ENCODE measurements at regions not wholly inside any gene's neighbourhood (a gene's known extent, or its start where the extent isn't known, plus 50 kb on each side); places are given as distances from the start of the nearest gene placed in this dataset.

DNA sequence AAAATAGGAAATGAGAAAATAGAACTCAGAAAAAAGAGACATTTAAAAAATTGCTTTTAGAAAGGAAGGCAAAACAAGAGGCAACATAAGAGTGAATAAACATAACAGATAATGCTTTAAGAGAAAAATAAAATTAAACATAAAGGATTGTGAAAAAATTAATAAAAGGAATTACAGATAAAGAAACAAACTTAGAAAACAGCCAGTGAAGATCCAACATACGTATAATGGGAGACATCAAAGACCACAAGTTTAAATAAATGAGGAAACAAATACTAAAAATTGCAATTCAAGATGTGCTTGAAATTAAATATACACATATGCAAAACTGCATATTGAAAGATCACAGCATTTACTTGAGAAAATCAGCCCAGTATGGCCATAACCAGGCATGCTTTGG, 448.9 kb downstream of the NBAS start (continued):
- TF ChIP-seq, protein P1, sequence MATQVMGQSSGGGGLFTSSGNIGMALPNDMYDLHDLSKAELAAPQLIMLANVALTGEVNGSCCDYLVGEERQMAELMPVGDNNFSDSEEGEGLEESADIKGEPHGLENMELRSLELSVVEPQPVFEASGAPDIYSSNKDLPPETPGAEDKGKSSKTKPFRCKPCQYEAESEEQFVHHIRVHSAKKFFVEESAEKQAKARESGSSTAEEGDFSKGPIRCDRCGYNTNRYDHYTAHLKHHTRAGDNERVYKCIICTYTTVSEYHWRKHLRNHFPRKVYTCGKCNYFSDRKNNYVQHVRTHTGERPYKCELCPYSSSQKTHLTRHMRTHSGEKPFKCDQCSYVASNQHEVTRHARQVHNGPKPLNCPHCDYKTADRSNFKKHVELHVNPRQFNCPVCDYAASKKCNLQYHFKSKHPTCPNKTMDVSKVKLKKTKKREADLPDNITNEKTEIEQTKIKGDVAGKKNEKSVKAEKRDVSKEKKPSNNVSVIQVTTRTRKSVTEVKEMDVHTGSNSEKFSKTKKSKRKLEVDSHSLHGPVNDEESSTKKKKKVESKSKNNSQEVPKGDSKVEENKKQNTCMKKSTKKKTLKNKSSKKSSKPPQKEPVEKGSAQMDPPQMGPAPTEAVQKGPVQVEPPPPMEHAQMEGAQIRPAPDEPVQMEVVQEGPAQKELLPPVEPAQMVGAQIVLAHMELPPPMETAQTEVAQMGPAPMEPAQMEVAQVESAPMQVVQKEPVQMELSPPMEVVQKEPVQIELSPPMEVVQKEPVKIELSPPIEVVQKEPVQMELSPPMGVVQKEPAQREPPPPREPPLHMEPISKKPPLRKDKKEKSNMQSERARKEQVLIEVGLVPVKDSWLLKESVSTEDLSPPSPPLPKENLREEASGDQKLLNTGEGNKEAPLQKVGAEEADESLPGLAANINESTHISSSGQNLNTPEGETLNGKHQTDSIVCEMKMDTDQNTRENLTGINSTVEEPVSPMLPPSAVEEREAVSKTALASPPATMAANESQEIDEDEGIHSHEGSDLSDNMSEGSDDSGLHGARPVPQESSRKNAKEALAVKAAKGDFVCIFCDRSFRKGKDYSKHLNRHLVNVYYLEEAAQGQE (IDR thresholded peaks at IDR 0.05), result no peak
- no peak for TF ChIP-seq NR2F2 (IDR thresholded peaks at IDR 0.05)
- no peak for TF ChIP-seq EGR1 (IDR thresholded peaks at IDR 0.05; ENCODE audit: low read depth in 2 of 2)
- no peak for TF ChIP-seq SP1 (IDR thresholded peaks at IDR 0.05)
- no peak for TF ChIP-seq JUND (IDR thresholded peaks at IDR 0.05)
- no peak for TF ChIP-seq RAD21 (IDR thresholded peaks at IDR 0.05)

DNA sequence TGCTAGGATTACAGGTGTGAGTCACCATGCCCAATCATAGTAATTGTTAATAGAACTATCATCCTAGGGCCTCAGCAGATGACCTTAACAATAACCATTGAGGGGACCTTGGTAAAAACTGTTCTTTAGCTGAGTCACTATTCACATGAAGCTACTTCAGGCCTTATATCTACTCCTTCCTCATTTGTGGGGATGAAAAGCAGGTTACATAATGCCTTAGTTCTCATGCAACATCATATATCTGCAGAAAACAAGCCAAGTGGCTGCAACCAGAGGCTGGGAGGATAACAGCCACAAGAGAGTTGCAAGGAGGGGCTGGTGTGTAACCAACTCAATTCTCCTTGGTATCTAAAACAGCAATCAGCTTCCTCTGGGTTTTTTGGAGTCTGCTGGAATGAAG, 445.4 kb downstream of the NBAS start:
- no peak for TF ChIP-seq FOXA1 (IDR thresholded peaks at IDR 0.05)
- no peak for TF ChIP-seq JUND (IDR thresholded peaks at IDR 0.05)
- TF ChIP-seq YY1 (IDR thresholded peaks at IDR 0.05), result no peak
- no peak for TF ChIP-seq RXRA (IDR thresholded peaks at IDR 0.05)
- TF ChIP-seq EGR1 (IDR thresholded peaks at IDR 0.05; ENCODE audit: low read depth in 2 of 2), result no peak
- TF ChIP-seq, protein P1 (IDR thresholded peaks at IDR 0.05), result no peak
- TF ChIP-seq GABPA (IDR thresholded peaks at IDR 0.05 in 1 of 2, conservative IDR thresholded peaks at IDR 0.05 in 1 of 2), result no peak
- no peak for TF ChIP-seq FOXA2 (IDR thresholded peaks at IDR 0.05)
- no peak for TF ChIP-seq HNF4G (IDR thresholded peaks at IDR 0.05)
- no peak for TF ChIP-seq RAD21 (IDR thresholded peaks at IDR 0.05)
- no peak for TF ChIP-seq TAF1 (conservative IDR thresholded peaks at IDR 0.05)
- TF ChIP-seq, protein P2, sequence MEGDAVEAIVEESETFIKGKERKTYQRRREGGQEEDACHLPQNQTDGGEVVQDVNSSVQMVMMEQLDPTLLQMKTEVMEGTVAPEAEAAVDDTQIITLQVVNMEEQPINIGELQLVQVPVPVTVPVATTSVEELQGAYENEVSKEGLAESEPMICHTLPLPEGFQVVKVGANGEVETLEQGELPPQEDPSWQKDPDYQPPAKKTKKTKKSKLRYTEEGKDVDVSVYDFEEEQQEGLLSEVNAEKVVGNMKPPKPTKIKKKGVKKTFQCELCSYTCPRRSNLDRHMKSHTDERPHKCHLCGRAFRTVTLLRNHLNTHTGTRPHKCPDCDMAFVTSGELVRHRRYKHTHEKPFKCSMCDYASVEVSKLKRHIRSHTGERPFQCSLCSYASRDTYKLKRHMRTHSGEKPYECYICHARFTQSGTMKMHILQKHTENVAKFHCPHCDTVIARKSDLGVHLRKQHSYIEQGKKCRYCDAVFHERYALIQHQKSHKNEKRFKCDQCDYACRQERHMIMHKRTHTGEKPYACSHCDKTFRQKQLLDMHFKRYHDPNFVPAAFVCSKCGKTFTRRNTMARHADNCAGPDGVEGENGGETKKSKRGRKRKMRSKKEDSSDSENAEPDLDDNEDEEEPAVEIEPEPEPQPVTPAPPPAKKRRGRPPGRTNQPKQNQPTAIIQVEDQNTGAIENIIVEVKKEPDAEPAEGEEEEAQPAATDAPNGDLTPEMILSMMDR (IDR thresholded peaks at IDR 0.05; ENCODE audit: low read depth, low read length, missing input control), result no peak
- TF ChIP-seq, protein P3, sequence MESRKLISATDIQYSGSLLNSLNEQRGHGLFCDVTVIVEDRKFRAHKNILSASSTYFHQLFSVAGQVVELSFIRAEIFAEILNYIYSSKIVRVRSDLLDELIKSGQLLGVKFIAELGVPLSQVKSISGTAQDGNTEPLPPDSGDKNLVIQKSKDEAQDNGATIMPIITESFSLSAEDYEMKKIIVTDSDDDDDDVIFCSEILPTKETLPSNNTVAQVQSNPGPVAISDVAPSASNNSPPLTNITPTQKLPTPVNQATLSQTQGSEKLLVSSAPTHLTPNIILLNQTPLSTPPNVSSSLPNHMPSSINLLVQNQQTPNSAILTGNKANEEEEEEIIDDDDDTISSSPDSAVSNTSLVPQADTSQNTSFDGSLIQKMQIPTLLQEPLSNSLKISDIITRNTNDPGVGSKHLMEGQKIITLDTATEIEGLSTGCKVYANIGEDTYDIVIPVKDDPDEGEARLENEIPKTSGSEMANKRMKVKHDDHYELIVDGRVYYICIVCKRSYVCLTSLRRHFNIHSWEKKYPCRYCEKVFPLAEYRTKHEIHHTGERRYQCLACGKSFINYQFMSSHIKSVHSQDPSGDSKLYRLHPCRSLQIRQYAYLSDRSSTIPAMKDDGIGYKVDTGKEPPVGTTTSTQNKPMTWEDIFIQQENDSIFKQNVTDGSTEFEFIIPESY (IDR thresholded peaks at IDR 0.05), result no peak
- TF ChIP-seq, protein P4, sequence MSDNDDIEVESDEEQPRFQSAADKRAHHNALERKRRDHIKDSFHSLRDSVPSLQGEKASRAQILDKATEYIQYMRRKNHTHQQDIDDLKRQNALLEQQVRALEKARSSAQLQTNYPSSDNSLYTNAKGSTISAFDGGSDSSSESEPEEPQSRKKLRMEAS (IDR thresholded peaks at IDR 0.05), result no peak
- no peak for TF ChIP-seq SP1 (IDR thresholded peaks at IDR 0.05)
- TF ChIP-seq NR2F2 (IDR thresholded peaks at IDR 0.05), result no peak
- H3K27ac ChIP-seq (ENCODE audit: low read depth in 1 of 2, low read length in 2 of 2), result no peak overlapping the region
- no peaks in the 10 kb centered on the region for H3K36me3 ChIP-seq (ENCODE audit: control insufficient read depth in 4 of 4, insufficient read depth in 3 of 4, low read depth in 1 of 4, low read length in 3 of 4)
- no peaks in the 10 kb centered on the region for H3K4me1 ChIP-seq (ENCODE audit: control insufficient read depth in 4 of 4, insufficient read depth in 4 of 4, low read length in 3 of 4)
- H3K27me3 ChIP-seq (ENCODE audit: control insufficient read depth in 4 of 4, insufficient read depth in 4 of 4, low read length in 3 of 4), result no peaks in the 10 kb centered on the region
- no peak overlapping the region for H3K4me3 ChIP-seq (ENCODE audit: low read depth in 1 of 3, low read length in 3 of 3)
- H3K9ac ChIP-seq (ENCODE audit: low read depth in 1 of 2, low read length in 2 of 2), result no peak overlapping the region
- peaks cover 3 to 6% (median 4%) of the 10 kb centered on the region in 4 donors for H3K9me3 ChIP-seq (ENCODE audit: control insufficient read depth in 4 of 4, low read length in 3 of 4)
- DNase-seq (ENCODE audit: low spot score), result no peak

All from liver (tissue), 7 donors.